GM23338 (cell line): ENCODE measurements at regions not wholly inside any gene's neighbourhood (a gene's known extent, or its start where the extent isn't known, plus 50 kb on each side); places are given as distances from the start of the nearest gene placed in this dataset.

Experiments used
- ATAC-seq: fragments of 200-7000 bp; cut with Tn5 transposase; 3 replicates; pipeline ENCODE4 v1.9.1; 2020
- DNase-seq: peaks from one replicate; pipeline ENCODE4 v3.0.0-alpha.2; 2015; ENCODE audit warnings: low spot score
- H2AFZ ChIP-seq: fragments of 200-600 bp; sonication (generic); 2 replicates; pipeline ENCODE4 v1.8.0; 2016; ENCODE audit warnings: antibody characterized with exemption, mild to moderate bottlenecking, moderate library complexity
- H3F3A ChIP-seq: fragments of 200-600 bp; sonication (generic); replicated peaks from 2 replicates; pipeline ENCODE4 v1.8.0; 2017; ENCODE audit warnings: antibody characterized with exemption, mixed run types, low read depth
- H3K27ac ChIP-seq: fragments of 200-600 bp; sonication (generic); 2 replicates; pipeline ENCODE4 v1.6.1; 2016; ENCODE audit warnings: low read depth
- H3K27me3 ChIP-seq: fragments of 200-600 bp; sonication (generic); 2 replicates; pipeline ENCODE4 v1.8.0; 2016; ENCODE audit warnings: mild to moderate bottlenecking, mixed run types, moderate library complexity; ENCODE audit not compliant: insufficient read depth
- H3K36me3 ChIP-seq: fragments of 200-600 bp; sonication (generic); 2 replicates; pipeline ENCODE4 v1.8.0; 2016; ENCODE audit warnings: mild to moderate bottlenecking; ENCODE audit not compliant: insufficient read depth
- H3K4me1 ChIP-seq: fragments of 200-600 bp; sonication (generic); 2 replicates; pipeline ENCODE4 v1.8.0; 2016; ENCODE audit warnings: mild to moderate bottlenecking, moderate library complexity; ENCODE audit not compliant: insufficient read depth
- H3K4me2 ChIP-seq: fragments of 200-600 bp; sonication (generic); 2 replicates; pipeline ENCODE4 v1.7.1; 2017; ENCODE audit warnings: mixed run types
- H3K4me3 ChIP-seq: fragments of 200-600 bp; sonication (generic); 2 replicates; pipeline ENCODE4 v1.6.1; 2016; ENCODE audit warnings: mixed run types
- H3K79me2 ChIP-seq: fragments of 200-600 bp; sonication (generic); replicated peaks from 2 replicates; pipeline ENCODE4 v1.8.0; 2017; ENCODE audit warnings: mild to moderate bottlenecking; ENCODE audit not compliant: insufficient read depth
- H3K9me2 ChIP-seq: fragments of 200-600 bp; sonication (generic); 2 replicates; pipeline ENCODE4 v1.8.0; 2017; ENCODE audit not compliant: insufficient read depth
- H4K20me1 ChIP-seq: fragments of 200-600 bp; sonication (generic); replicated peaks from 2 replicates; pipeline ENCODE4 v1.8.0; 2017; ENCODE audit warnings: mild to moderate bottlenecking; ENCODE audit not compliant: insufficient read depth
- H3K27ac Mint-ChIP-seq: 2 replicates; pipeline ENCODE4 v1.8.0; 2020; ENCODE audit warnings: inconsistent platforms, mild to moderate bottlenecking, moderate library complexity, mixed read lengths
- H3K27me3 Mint-ChIP-seq: 3 replicates; pipeline ENCODE4 v1.8.0; 2022; ENCODE audit warnings: low read depth, mild to moderate bottlenecking, moderate library complexity, mixed read lengths, inconsistent platforms; ENCODE audit not compliant: insufficient read depth, poor library complexity
- H3K36me3 Mint-ChIP-seq: 3 replicates; pipeline ENCODE4 v1.8.0; 2021; ENCODE audit warnings: low read depth, mild to moderate bottlenecking, inconsistent platforms, moderate library complexity, mixed read lengths
- H3K4me1 Mint-ChIP-seq: 3 replicates; pipeline ENCODE4 v1.8.0; 2020; ENCODE audit warnings: mild to moderate bottlenecking, inconsistent platforms, mixed read lengths
- H3K4me3 Mint-ChIP-seq: 3 replicates; pipeline ENCODE4 v1.8.0; 2021; ENCODE audit warnings: moderate library complexity, mild to moderate bottlenecking, inconsistent platforms, mixed read lengths
- H3K9me3 Mint-ChIP-seq: 3 replicates; pipeline ENCODE4 v1.8.0; 2020; ENCODE audit warnings: moderate library complexity, mild to moderate bottlenecking, inconsistent platforms, mixed read lengths
- CREB1 ChIP-seq: fragments of 250-450 bp; sonication (Bioruptor Pico); IDR thresholded peaks from 2 replicates; pipeline ENCODE4 v1.5.0; 2020; ENCODE audit warnings: low read depth, mild to moderate bottlenecking, moderate library complexity
- EZH2phosphoT487 ChIP-seq: fragments of 200-600 bp; sonication (generic); IDR thresholded peaks from one replicate; pipeline ENCODE4 v1.8.1; 2018; ENCODE audit warnings: antibody characterized with exemption; ENCODE audit not compliant: unreplicated experiment
- JUNB ChIP-seq: IDR thresholded peaks from one replicate; pipeline ENCODE4 v1.6.1; 2016; ENCODE audit warnings: antibody characterized with exemption; ENCODE audit not compliant: unreplicated experiment
- NANOG ChIP-seq: IDR thresholded peaks from 2 replicates; pipeline ENCODE4 v1.6.1; 2016; ENCODE audit warnings: antibody characterized with exemption, borderline replicate concordance
- POLR2AphosphoS5 ChIP-seq: IDR thresholded peaks from 2 replicates; pipeline ENCODE4 v1.6.1; 2016; ENCODE audit warnings: antibody characterized with exemption, low read depth
- STAT1 ChIP-seq: IDR thresholded peaks from one replicate; pipeline ENCODE4 v1.6.1; 2016; ENCODE audit warnings: antibody characterized with exemption; ENCODE audit not compliant: unreplicated experiment
- ZNF114 ChIP-seq: fragments of 250-450 bp; sonication (Bioruptor Pico); IDR thresholded peaks from 2 replicates; pipeline ENCODE4 v1.5.0; 2020; ENCODE audit warnings: mild to moderate bottlenecking, moderate library complexity
- ZNF331 ChIP-seq: fragments of 250-450 bp; sonication (Bioruptor Pico); IDR thresholded peaks from 2 replicates; pipeline ENCODE4 v1.5.0; 2020; ENCODE audit warnings: low read depth, mild to moderate bottlenecking, moderate library complexity
- TF ChIP-seq, protein P1 (sequence below): IDR thresholded peaks from 2 replicates; pipeline ENCODE4 v1.6.1; 2016; ENCODE audit warnings: antibody characterized with exemption
- TF ChIP-seq, protein P2 (sequence below), 2 experiments: fragments of 200-600 bp in 1 of 2; sonication (generic) in 1 of 2; conservative IDR thresholded peaks; 2 replicates each; pipeline versions ENCODE4 v1.5.1 to v1.6.1; 2016 to 2017; ENCODE audit warnings: antibody characterized with exemption in 2 of 2, low read depth in 2 of 2, mild to moderate bottlenecking in 2 of 2, moderate library complexity in 1 of 2
- TF ChIP-seq, protein P3 (sequence below): fragments of 250-450 bp; sonication (Bioruptor Pico); IDR thresholded peaks from 2 replicates; pipeline ENCODE4 v1.5.0; 2020; ENCODE audit warnings: mild to moderate bottlenecking, moderate library complexity
- TF ChIP-seq, protein P4 (sequence below): IDR thresholded peaks from one replicate; pipeline ENCODE4 v1.6.1; 2018; ENCODE audit warnings: antibody characterized with exemption; ENCODE audit not compliant: unreplicated experiment

DNA sequence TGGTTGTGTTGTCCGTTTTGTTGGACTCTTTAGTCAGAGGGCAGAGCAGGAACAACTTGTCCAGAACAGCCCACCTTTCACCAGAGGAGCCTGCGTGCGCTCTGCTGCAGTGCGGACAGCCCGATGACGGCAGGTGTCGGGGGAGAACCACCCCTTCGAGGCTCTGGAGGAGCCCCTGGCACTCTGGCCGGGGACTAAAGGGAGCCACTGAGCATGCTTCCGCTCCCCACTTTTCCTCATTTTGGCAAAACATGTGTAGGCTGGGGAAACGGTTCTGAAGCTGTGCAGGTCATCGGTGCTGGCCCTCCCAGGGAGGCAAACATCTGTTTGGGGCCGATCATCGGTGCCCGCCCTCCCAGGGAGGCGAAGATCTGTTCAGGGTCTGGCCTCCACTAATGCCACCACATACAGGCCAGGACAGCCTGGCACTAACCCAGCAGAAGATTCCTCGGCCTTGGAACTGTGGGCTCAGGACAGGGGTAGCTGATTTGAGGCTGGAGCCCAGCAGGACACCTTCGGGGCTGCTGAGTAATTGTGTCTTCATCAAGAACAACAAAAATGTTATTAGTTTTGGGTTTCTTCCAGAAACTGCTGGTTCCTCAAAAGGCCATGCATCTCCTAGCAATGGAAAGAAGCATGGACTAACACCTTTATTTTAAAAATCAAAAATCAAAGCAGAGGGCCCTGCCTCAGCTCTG lies 124.4 kb upstream of the TCERG1L start:
- Histone ChIP-seq H3F3A (no peaks in the 10 kb centered on the region), H2AFZ (no peak overlapping the region), H3K36me3 (no peaks in the 10 kb centered on the region), H4K20me1 (no peaks in the 10 kb centered on the region), H3K27me3 (no peaks in the 10 kb centered on the region), H3K27ac (no peak overlapping the region), H3K4me3 (no peak overlapping the region), H3K9me2 (no peaks in the 10 kb centered on the region), H3K4me2 (no peak overlapping the region), H3K79me2 (no peaks in the 10 kb centered on the region), H3K4me1 (no peaks in the 10 kb centered on the region)
- TF ChIP-seq, protein P1, sequence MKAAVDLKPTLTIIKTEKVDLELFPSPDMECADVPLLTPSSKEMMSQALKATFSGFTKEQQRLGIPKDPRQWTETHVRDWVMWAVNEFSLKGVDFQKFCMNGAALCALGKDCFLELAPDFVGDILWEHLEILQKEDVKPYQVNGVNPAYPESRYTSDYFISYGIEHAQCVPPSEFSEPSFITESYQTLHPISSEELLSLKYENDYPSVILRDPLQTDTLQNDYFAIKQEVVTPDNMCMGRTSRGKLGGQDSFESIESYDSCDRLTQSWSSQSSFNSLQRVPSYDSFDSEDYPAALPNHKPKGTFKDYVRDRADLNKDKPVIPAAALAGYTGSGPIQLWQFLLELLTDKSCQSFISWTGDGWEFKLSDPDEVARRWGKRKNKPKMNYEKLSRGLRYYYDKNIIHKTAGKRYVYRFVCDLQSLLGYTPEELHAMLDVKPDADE = no peak
- TF ChIP-seq ZNF114 (CRISPR knock-in tag) (no peak), STAT1 (no peak), JUNB (no peak), NANOG (no peak), ZNF331 (CRISPR knock-in tag) (no peak), EZH2phosphoT487 (no peak), POLR2AphosphoS5 (no peak), CREB1 (CRISPR knock-in tag) (no peak)
- TF ChIP-seq, protein P2, sequence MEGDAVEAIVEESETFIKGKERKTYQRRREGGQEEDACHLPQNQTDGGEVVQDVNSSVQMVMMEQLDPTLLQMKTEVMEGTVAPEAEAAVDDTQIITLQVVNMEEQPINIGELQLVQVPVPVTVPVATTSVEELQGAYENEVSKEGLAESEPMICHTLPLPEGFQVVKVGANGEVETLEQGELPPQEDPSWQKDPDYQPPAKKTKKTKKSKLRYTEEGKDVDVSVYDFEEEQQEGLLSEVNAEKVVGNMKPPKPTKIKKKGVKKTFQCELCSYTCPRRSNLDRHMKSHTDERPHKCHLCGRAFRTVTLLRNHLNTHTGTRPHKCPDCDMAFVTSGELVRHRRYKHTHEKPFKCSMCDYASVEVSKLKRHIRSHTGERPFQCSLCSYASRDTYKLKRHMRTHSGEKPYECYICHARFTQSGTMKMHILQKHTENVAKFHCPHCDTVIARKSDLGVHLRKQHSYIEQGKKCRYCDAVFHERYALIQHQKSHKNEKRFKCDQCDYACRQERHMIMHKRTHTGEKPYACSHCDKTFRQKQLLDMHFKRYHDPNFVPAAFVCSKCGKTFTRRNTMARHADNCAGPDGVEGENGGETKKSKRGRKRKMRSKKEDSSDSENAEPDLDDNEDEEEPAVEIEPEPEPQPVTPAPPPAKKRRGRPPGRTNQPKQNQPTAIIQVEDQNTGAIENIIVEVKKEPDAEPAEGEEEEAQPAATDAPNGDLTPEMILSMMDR (conservative IDR thresholded peaks at IDR 0.05; ENCODE audit: low read depth in 2 of 2) = no peak
- TF ChIP-seq, protein P3, sequence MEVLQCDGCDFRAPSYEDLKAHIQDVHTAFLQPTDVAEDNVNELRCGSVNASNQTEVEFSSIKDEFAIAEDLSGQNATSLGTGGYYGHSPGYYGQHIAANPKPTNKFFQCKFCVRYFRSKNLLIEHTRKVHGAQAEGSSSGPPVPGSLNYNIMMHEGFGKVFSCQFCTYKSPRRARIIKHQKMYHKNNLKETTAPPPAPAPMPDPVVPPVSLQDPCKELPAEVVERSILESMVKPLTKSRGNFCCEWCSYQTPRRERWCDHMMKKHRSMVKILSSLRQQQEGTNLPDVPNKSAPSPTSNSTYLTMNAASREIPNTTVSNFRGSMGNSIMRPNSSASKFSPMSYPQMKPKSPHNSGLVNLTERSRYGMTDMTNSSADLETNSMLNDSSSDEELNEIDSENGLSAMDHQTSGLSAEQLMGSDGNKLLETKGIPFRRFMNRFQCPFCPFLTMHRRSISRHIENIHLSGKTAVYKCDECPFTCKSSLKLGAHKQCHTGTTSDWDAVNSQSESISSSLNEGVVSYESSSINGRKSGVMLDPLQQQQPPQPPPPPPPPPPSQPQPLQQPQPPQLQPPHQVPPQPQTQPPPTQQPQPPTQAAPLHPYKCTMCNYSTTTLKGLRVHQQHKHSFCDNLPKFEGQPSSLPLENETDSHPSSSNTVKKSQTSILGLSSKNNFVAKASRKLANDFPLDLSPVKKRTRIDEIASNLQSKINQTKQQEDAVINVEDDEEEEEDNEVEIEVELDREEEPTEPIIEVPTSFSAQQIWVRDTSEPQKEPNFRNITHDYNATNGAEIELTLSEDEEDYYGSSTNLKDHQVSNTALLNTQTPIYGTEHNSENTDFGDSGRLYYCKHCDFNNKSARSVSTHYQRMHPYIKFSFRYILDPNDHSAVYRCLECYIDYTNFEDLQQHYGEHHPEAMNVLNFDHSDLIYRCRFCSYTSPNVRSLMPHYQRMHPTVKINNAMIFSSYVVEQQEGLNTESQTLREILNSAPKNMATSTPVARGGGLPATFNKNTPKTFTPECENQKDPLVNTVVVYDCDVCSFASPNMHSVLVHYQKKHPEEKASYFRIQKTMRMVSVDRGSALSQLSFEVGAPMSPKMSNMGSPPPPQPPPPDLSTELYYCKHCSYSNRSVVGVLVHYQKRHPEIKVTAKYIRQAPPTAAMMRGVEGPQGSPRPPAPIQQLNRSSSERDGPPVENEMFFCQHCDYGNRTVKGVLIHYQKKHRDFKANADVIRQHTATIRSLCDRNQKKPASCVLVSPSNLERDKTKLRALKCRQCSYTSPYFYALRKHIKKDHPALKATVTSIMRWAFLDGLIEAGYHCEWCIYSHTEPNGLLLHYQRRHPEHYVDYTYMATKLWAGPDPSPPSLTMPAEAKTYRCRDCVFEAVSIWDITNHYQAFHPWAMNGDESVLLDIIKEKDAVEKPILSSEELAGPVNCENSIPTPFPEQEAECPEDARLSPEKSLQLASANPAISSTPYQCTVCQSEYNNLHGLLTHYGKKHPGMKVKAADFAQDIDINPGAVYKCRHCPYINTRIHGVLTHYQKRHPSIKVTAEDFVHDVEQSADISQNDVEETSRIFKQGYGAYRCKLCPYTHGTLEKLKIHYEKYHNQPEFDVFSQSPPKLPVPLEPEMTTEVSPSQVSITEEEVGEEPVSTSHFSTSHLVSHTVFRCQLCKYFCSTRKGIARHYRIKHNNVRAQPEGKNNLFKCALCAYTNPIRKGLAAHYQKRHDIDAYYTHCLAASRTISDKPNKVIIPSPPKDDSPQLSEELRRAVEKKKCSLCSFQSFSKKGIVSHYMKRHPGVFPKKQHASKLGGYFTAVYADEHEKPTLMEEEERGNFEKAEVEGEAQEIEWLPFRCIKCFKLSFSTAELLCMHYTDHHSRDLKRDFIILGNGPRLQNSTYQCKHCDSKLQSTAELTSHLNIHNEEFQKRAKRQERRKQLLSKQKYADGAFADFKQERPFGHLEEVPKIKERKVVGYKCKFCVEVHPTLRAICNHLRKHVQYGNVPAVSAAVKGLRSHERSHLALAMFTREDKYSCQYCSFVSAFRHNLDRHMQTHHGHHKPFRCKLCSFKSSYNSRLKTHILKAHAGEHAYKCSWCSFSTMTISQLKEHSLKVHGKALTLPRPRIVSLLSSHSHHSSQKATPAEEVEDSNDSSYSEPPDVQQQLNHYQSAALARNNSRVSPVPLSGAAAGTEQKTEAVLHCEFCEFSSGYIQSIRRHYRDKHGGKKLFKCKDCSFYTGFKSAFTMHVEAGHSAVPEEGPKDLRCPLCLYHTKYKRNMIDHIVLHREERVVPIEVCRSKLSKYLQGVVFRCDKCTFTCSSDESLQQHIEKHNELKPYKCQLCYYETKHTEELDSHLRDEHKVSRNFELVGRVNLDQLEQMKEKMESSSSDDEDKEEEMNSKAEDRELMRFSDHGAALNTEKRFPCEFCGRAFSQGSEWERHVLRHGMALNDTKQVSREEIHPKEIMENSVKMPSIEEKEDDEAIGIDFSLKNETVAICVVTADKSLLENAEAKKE (CRISPR knock-in tag) = no peak
- TF ChIP-seq, protein P4, sequence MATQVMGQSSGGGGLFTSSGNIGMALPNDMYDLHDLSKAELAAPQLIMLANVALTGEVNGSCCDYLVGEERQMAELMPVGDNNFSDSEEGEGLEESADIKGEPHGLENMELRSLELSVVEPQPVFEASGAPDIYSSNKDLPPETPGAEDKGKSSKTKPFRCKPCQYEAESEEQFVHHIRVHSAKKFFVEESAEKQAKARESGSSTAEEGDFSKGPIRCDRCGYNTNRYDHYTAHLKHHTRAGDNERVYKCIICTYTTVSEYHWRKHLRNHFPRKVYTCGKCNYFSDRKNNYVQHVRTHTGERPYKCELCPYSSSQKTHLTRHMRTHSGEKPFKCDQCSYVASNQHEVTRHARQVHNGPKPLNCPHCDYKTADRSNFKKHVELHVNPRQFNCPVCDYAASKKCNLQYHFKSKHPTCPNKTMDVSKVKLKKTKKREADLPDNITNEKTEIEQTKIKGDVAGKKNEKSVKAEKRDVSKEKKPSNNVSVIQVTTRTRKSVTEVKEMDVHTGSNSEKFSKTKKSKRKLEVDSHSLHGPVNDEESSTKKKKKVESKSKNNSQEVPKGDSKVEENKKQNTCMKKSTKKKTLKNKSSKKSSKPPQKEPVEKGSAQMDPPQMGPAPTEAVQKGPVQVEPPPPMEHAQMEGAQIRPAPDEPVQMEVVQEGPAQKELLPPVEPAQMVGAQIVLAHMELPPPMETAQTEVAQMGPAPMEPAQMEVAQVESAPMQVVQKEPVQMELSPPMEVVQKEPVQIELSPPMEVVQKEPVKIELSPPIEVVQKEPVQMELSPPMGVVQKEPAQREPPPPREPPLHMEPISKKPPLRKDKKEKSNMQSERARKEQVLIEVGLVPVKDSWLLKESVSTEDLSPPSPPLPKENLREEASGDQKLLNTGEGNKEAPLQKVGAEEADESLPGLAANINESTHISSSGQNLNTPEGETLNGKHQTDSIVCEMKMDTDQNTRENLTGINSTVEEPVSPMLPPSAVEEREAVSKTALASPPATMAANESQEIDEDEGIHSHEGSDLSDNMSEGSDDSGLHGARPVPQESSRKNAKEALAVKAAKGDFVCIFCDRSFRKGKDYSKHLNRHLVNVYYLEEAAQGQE = no peak
- peaks cover 20% of the 10 kb centered on the region for H3K36me3 Mint-ChIP-seq
- ATAC-seq = no peak
- H3K27ac Mint-ChIP-seq = no peak overlapping the region
- peaks cover 92% of the 10 kb centered on the region for H3K9me3 Mint-ChIP-seq
- peaks cover 9% of the 10 kb centered on the region for H3K27me3 Mint-ChIP-seq
- no peak for DNase-seq
- H3K4me1 Mint-ChIP-seq = no peaks in the 10 kb centered on the region
- H3K4me3 Mint-ChIP-seq = no peak overlapping the region
